T-helper 1 cell treated with Interleukin-12 subunit alpha and Interleukin-12 subunit beta and Interleukin-4 antibody, amounts not matched to agents 30 μg/mL and 1 μg/mL, for 36 hours (primary cell): ENCODE measurements at regions not wholly inside any gene's neighbourhood (a gene's known extent, or its start where the extent isn't known, plus 50 kb on each side); places are given as distances from the start of the nearest gene placed in this dataset.

Experiments
- H3K27ac Mint-ChIP-seq: one replicate; pipeline ENCODE4 v1.8.0; 2021; ENCODE audit warnings: mild to moderate bottlenecking, mixed read lengths
- H3K27me3 Mint-ChIP-seq: one replicate; pipeline ENCODE4 v1.8.0; 2021; ENCODE audit warnings: low read depth, mixed read lengths
- H3K36me3 Mint-ChIP-seq: one replicate; pipeline ENCODE4 v1.8.0; 2021; ENCODE audit warnings: low read depth, mixed read lengths
- H3K4me1 Mint-ChIP-seq: one replicate; pipeline ENCODE4 v1.8.0; 2021; ENCODE audit warnings: low read depth, mixed read lengths
- H3K4me3 Mint-ChIP-seq: one replicate; pipeline ENCODE4 v1.8.0; 2021; ENCODE audit warnings: mild to moderate bottlenecking, moderate library complexity, mixed read lengths
- H3K9me3 Mint-ChIP-seq: one replicate; pipeline ENCODE4 v1.8.0; 2021; ENCODE audit warnings: mixed read lengths

DNA sequence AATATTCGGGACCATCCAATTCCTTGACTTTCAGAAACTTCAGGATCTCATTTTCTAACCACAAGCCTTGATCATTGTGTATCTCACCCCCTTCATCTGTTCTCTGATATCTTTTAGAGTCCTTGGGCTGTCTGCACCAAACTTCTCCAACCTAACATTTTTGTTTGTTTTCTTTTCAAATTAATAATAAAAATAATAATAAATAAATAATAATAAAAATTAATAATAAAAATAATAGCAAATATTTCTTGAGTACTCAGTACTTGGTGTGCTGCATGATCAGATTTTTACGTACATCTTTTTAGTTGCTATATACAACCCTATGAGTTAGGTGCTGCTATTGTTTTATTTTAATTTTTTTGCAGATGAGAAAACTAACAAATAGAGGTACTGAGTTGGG lies 70.2 kb upstream of the TPRG1 start:
- Mint-ChIP-seq H3K27me3 (peaks cover 34% of the 10 kb centered on the region), H3K27ac (no peak overlapping the region), H3K9me3 (no peaks in the 10 kb centered on the region), H3K4me1 (no peaks in the 10 kb centered on the region), H3K4me3 (no peak overlapping the region), H3K36me3 (no peaks in the 10 kb centered on the region)

DNA sequence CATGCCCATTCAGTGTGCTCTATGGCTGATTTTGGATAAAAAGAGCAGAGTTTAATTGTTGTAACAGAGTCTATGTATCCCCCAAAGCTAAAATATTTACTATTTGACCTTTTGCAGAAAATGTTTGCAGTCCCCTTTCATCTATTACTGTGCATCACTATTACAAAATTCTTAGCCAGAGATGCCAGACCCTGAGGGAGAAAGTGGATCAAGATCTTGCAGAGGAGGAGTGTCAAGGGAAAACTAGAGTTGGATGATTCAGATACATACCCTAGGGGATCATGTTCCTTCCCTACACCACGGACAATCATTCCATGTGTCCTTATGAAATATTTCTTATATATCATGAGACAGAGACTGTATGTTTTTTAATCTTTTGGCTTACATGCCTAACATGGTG lies 68.6 kb upstream of the TPRG1 start:
- H3K9me3 Mint-ChIP-seq, result no peaks in the 10 kb centered on the region
- H3K27me3 Mint-ChIP-seq, result peaks cover 45% of the 10 kb centered on the region
- H3K4me1 Mint-ChIP-seq, result no peaks in the 10 kb centered on the region
- no peak overlapping the region for H3K27ac Mint-ChIP-seq
- H3K4me3 Mint-ChIP-seq, result no peak overlapping the region
- no peaks in the 10 kb centered on the region for H3K36me3 Mint-ChIP-seq

DNA sequence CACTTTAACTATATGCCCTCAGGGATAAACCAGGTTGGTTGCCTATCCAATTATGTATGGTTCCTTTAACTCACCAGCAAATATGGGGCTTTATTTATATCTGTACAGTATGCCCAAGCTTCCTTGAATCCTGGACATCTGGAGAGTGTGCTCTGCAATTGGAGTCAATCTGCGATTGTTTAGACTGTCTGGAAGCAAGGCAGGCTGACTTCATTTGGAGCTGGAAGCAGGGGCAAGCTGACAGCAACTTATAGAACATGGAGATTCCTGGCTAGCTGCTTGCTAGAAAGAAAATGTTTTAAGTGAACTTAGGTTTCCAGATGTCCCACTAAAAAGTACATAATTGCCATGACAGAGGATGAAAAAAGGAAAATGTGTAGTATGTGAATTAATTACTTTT lies 63.7 kb upstream of the TPRG1 start:
- H3K27ac Mint-ChIP-seq, result no peak overlapping the region
- H3K36me3 Mint-ChIP-seq, result no peaks in the 10 kb centered on the region
- no peaks in the 10 kb centered on the region for H3K4me1 Mint-ChIP-seq
- peaks cover 74% of the 10 kb centered on the region for H3K27me3 Mint-ChIP-seq
- H3K4me3 Mint-ChIP-seq, result no peak overlapping the region
- H3K9me3 Mint-ChIP-seq, result peaks cover 6% of the 10 kb centered on the region

DNA sequence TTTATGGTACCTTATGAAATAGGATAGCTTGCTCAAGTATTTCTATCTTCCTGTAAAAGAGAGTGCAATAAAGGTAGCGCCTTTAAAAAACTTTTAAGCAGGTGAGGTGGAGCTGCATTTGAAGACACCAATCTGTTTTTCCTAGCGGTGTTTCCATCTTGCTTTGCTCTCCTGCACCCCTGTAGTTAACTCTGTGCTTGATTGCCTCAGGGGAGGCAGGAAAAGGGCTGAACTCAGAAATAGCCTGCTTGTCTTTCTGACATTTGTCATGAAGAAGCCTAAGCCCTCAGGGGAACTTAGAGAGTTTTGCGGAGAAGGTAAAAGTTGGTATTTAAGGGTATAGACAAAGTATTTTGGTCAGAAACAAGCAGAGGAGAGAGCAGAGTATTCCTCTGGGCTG lies 63.0 kb upstream of the TPRG1 start:
- no peaks in the 10 kb centered on the region for H3K36me3 Mint-ChIP-seq
- H3K27ac Mint-ChIP-seq, result no peak overlapping the region
- peaks cover 6% of the 10 kb centered on the region for H3K9me3 Mint-ChIP-seq
- H3K4me1 Mint-ChIP-seq, result no peaks in the 10 kb centered on the region
- peaks cover 73% of the 10 kb centered on the region for H3K27me3 Mint-ChIP-seq
- H3K4me3 Mint-ChIP-seq, result no peak overlapping the region

DNA sequence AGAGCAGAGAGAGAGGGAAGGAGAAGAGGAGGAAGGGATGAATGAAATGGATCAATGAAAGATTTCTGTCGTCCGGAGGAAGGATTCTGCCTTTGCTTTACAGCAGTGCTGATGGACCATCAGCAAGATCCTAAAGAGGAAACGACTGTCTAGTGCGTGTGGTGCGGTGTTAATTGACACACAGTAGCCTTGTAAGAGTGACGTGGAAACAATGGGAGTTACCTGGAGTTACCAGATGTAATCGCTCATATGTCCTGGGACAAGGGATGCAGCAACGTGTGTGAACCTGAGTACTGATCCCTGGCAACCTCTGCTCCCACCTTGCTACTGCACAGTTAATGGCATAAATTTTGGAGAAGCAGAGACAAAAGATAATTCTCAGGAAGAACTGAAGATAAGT lies 62.6 kb upstream of the TPRG1 start:
- H3K9me3 Mint-ChIP-seq, result peaks cover 6% of the 10 kb centered on the region
- no peak overlapping the region for H3K4me3 Mint-ChIP-seq
- no peaks in the 10 kb centered on the region for H3K36me3 Mint-ChIP-seq
- H3K27me3 Mint-ChIP-seq, result peaks cover 69% of the 10 kb centered on the region
- H3K4me1 Mint-ChIP-seq, result no peaks in the 10 kb centered on the region
- no peak overlapping the region for H3K27ac Mint-ChIP-seq

DNA sequence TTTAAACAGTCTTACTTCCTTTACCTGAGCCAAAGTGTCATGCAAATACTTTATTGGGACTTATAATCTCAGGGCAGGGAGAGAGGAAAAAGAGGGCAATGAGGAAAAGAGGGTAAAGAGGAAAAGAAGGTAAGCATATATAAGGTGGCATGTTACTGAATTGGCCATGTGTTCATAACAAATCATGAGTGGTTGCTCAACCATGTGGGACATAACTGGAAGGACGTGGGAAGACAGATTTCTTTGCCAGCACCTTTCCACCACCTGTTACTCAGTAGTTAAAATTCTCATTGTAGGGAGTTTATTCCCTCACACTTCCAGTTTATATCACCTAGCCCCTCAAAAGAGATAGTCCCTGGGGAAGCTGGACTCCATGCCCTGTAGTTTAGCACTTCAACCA lies 54.7 kb upstream of the TPRG1 start:
- peaks cover 4% of the 10 kb centered on the region for H3K27me3 Mint-ChIP-seq
- peaks cover 40% of the 10 kb centered on the region for H3K9me3 Mint-ChIP-seq
- H3K4me3 Mint-ChIP-seq, result no peak overlapping the region
- H3K27ac Mint-ChIP-seq, result no peak overlapping the region
- peaks cover 4% of the 10 kb centered on the region for H3K4me1 Mint-ChIP-seq
- H3K36me3 Mint-ChIP-seq, result peaks cover 11% of the 10 kb centered on the region

DNA sequence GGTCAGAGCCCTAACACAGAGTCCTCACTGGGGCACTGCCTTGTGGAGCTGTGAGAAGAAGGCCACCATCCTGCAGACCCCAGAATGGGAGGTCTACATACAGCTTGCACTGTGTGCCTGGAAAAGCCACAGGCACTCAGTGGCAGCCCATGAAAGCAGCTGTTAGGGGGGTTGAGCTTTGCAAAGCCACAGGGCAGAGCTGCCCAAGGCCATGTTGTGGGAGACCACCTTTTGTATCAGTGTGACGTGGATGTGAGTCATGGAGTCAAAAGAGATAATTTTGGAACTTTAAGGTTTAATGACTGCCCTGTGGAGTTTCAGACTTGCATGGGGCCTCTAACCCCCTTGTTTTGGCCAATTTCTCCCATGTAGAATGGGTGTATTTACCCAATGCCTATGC lies 52.9 kb upstream of the TPRG1 start:
- peaks cover 37% of the 10 kb centered on the region for H3K9me3 Mint-ChIP-seq
- peaks cover 4% of the 10 kb centered on the region for H3K4me1 Mint-ChIP-seq
- H3K36me3 Mint-ChIP-seq, result peaks cover 11% of the 10 kb centered on the region
- H3K4me3 Mint-ChIP-seq, result no peak overlapping the region
- no peak overlapping the region for H3K27ac Mint-ChIP-seq
- H3K27me3 Mint-ChIP-seq, result no peaks in the 10 kb centered on the region

DNA sequence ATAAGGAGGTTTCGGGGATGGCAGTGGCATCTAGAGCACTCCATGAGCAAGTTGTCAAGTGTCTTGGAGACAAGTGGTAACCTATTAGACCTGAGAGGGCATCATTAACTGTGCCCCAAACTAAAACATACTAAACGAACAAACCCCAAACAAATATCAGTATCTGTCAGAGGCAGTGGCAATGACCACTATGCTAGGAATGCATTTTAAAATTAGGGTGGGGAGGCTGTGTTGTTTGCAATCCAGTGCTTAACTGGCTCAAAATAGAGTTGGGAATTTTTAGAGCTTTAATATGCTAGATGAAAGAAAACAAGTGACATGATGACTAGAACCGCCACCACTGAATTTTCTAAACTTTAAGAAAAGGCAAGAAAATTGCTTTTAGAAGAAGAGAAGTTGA lies 51.8 kb upstream of the TPRG1 start:
- Mint-ChIP-seq H3K4me1 (peaks cover 4% of the 10 kb centered on the region), H3K4me3 (no peak overlapping the region), H3K27me3 (no peaks in the 10 kb centered on the region), H3K36me3 (peaks cover 11% of the 10 kb centered on the region), H3K9me3 (peaks cover 37% of the 10 kb centered on the region), H3K27ac (no peak overlapping the region)

DNA sequence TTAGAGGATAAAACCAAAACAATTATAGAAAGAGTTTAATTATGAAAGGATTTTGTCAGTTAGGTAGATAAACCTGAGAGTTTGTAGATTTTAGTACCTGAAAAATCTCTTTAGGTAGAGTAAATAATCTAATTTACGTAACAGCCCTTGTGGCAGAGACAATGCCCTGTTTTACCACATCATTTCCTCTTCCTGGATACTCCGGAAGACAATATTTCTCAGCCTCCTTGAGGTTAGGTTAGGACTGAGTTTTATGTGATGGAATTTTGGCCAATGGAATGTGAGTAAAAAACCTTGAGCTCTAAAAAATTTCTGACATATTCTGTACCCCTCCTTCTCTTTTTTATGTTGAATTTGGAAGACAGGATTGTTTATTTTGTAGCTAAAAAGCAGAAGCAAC lies 50.7 kb upstream of the TPRG1 start:
- Mint-ChIP-seq H3K9me3 (peaks cover 37% of the 10 kb centered on the region), H3K27me3 (no peaks in the 10 kb centered on the region), H3K36me3 (peaks cover 13% of the 10 kb centered on the region), H3K4me1 (peaks cover 7% of the 10 kb centered on the region), H3K27ac (no peak overlapping the region), H3K4me3 (no peak overlapping the region)
